Esophagus squamous epithelium (tissue), 5 donors: ENCODE measurements at regions not wholly inside any gene's neighbourhood (a gene's known extent, or its start where the extent isn't known, plus 50 kb on each side); places are given as distances from the start of the nearest gene placed in this dataset.

Experiments used
- DNase-seq: peaks from one replicate; lab custom pipeline; 2025; lab: John Stamatoyannopoulos, UW
- H3K27ac ChIP-seq, 4 donors: fragments of 200-600 bp; sonication (generic); one replicate each; pipeline ENCODE4 v1.5.1; 2016 to 2019; ENCODE audit warnings: mild to moderate bottlenecking in 1 of 4
- H3K27me3 ChIP-seq, 4 donors: fragments of 200-600 bp; sonication (generic); 1 replicate in 3 of 4; 2 replicates in 1 of 4; pipeline versions ENCODE4 v1.5.1 to v1.6.0; 2017 to 2021; ENCODE audit warnings: antibody characterized with exemption in 1 of 4
- H3K36me3 ChIP-seq, 3 donors: fragments of 200-600 bp; sonication (generic); one replicate each; pipeline ENCODE4 v1.5.1; 2016 to 2019
- H3K4me1 ChIP-seq, 3 donors: fragments of 200-600 bp; sonication (generic); one replicate each; pipeline ENCODE4 v1.5.1; 2017 to 2019
- H3K4me3 ChIP-seq, 4 donors: fragments of 200-600 bp; sonication (generic); 1 replicate in 3 of 4; 2 replicates in 1 of 4; pipeline ENCODE4 v1.5.1; 2016 to 2019; ENCODE audit warnings: mild to moderate bottlenecking in 2 of 4, moderate library complexity in 1 of 4
- H3K9me3 ChIP-seq, 3 donors: fragments of 200-600 bp; sonication (generic); one replicate each; pipeline ENCODE4 v1.5.1; 2016 to 2019
- CTCF ChIP-seq, 6 experiments: fragments of 450-650 bp in 4 of 6; fragments of 200-600 bp in 2 of 6; sonication (generic) in 2 of 6; IDR thresholded peaks; one replicate each; pipeline ENCODE4 v1.5.1; 2016 to 2019; ENCODE audit warnings: antibody characterized with exemption in 6 of 6, mild to moderate bottlenecking in 4 of 6, moderate library complexity in 4 of 6
- POLR2A ChIP-seq, 4 donors: fragments of 450-650 bp; IDR thresholded peaks; one replicate each; pipeline ENCODE4 v1.6.1; 2017; ENCODE audit warnings: antibody characterized with exemption in 4 of 4, mild to moderate bottlenecking in 4 of 4, moderate library complexity in 3 of 4
- WGBS, 2 donors: methylation state at CpG; one replicate each; pipeline ENCODE4 v1.1.5; 2018; 5-methylcytosine and 5-hydroxymethylcytosine counted together
- intact Hi-C: fragments of 100-400 bp; cut with DNase I; formaldehyde crosslinking; loops from one replicate; pipeline ENCODE4 v1.15.0; 2022
- donor health status: DM: yes; HTN: yes; CAD: no.

- Histone ChIP-seq H3K4me1 (no peaks in the 10 kb centered on the region), H3K27ac (no peak overlapping the region), H3K4me3 (no peak overlapping the region), H3K9me3 (no peaks in the 10 kb centered on the region), H3K27me3 (peaks cover 0 to 6% (median 0%) of the 10 kb centered on the region in 4 donors), H3K36me3 (no peaks in the 10 kb centered on the region)
- no peak for DNase-seq
- WGBS, 2 donors, result 94 to 96% methylated on average over 2 of the region's 2 CpGs
- intact Hi-C loops, result no loop called here
- TF ChIP-seq POLR2A (IDR thresholded peaks at IDR 0.05), result no peak
- TF ChIP-seq CTCF (IDR thresholded peaks at IDR 0.05), result no peak
Observed at GRCh38 chr4:57231781-57232180, 121.6 kb upstream of the IGFBP7 start.

- Histone ChIP-seq H3K27ac (no peak overlapping the region), H3K4me1 (no peaks in the 10 kb centered on the region), H3K36me3 (no peaks in the 10 kb centered on the region), H3K4me3 (no peak overlapping the region), H3K9me3 (no peaks in the 10 kb centered on the region), H3K27me3 (peaks cover 0 to 3% (median 0%) of the 10 kb centered on the region in 4 donors)
- no peak for TF ChIP-seq POLR2A (IDR thresholded peaks at IDR 0.05)
- no peak for TF ChIP-seq CTCF (IDR thresholded peaks at IDR 0.05)
- no peak for DNase-seq
- WGBS, 2 donors, result 50 to 84% methylated on average over 2 of the region's 2 CpGs
- intact Hi-C loops, result no loop called here
Observed at GRCh38 chr4:57220734-57221133, 110.5 kb upstream of the IGFBP7 start.

- Histone ChIP-seq H3K36me3 (no peaks in the 10 kb centered on the region), H3K9me3 (no peaks in the 10 kb centered on the region), H3K4me3 (no peak overlapping the region), H3K27ac (no peak overlapping the region), H3K4me1 (no peaks in the 10 kb centered on the region), H3K27me3 (peaks cover 0 to 3% (median 0%) of the 10 kb centered on the region in 4 donors)
- intact Hi-C loops, result no loop called here
- TF ChIP-seq POLR2A (IDR thresholded peaks at IDR 0.05) (no peak), CTCF (IDR thresholded peaks at IDR 0.05) (no peak)
- DNase-seq, result no peak
- 76 to 92% methylated on average over 2 of the region's 2 CpGs for WGBS, 2 donors
Observed at GRCh38 chr4:57220172-57220571, 110.0 kb upstream of the IGFBP7 start.

- peaks cover 0 to 3% (median 0%) of the 10 kb centered on the region in 4 donors for H3K27me3 ChIP-seq
- 68% methylated on average over 2 of the region's 2 CpGs for WGBS, 2 donors
- H3K4me3 ChIP-seq, result no peak overlapping the region
Observed at GRCh38 chr4:57219431-57219830, 109.2 kb upstream of the IGFBP7 start.

More at GRCh38 chr4:57219431-57219830, 109.2 kb upstream of the IGFBP7 start:
- no peak overlapping the region for H3K27ac ChIP-seq
- H3K36me3 ChIP-seq, result no peaks in the 10 kb centered on the region
- DNase-seq, result no peak
- H3K9me3 ChIP-seq, result no peaks in the 10 kb centered on the region
- no peak for TF ChIP-seq CTCF (IDR thresholded peaks at IDR 0.05)
- TF ChIP-seq POLR2A (IDR thresholded peaks at IDR 0.05), result no peak
- intact Hi-C loops, result no loop called here
- no peaks in the 10 kb centered on the region for H3K4me1 ChIP-seq
